BE2C (cell line): ENCODE measurements at regions not wholly inside any gene's neighbourhood (a gene's known extent, or its start where the extent isn't known, plus 50 kb on each side); places are given as distances from the start of the nearest gene placed in this dataset.

Experiments used
- DNase-seq: peaks from one replicate; pipeline ENCODE4 v3.0.0-alpha.2; 2020
- H3K27me3 ChIP-seq: fragments of 250-450 bp; sonication (Bioruptor Pico); 2 replicates; pipeline ENCODE4 v1.5.1; 2020; ENCODE audit warnings: mild to moderate bottlenecking
- H3K36me3 ChIP-seq: fragments of 250-450 bp; sonication (Bioruptor Pico); 2 replicates; pipeline ENCODE4 v1.5.1; 2020; ENCODE audit warnings: mild to moderate bottlenecking
- H3K4me1 ChIP-seq: fragments of 250-450 bp; sonication (Bioruptor Pico); 2 replicates; pipeline ENCODE4 v1.5.1; 2020
- H3K4me3 ChIP-seq: 2 replicates; pipeline ENCODE4 v1.5.1; 2011; ENCODE audit warnings: low read depth, low read length
- H3K9me3 ChIP-seq: fragments of 250-450 bp; sonication (Bioruptor Pico); 2 replicates; pipeline ENCODE4 v1.5.1; 2020
- CTCF ChIP-seq: IDR thresholded peaks from 2 replicates; pipeline ENCODE4 v1.5.1; 2012; ENCODE audit warnings: mild to moderate bottlenecking, low read depth, low read length

- H3K4me1 ChIP-seq = no peaks in the 10 kb centered on the region
- H3K4me3 ChIP-seq = no peak overlapping the region
- no peaks in the 10 kb centered on the region for H3K27me3 ChIP-seq
- no peaks in the 10 kb centered on the region for H3K36me3 ChIP-seq
- no peak for DNase-seq
- no peaks in the 10 kb centered on the region for H3K9me3 ChIP-seq
- TF ChIP-seq CTCF = no peak
These were observed 475.8 kb upstream of the FLRT2 start for GRCh38 chr14:85054178-85054577.

GRCh38 chr14:85056267-85056666, 473.7 kb upstream of the FLRT2 start:
- no peak for DNase-seq
- no peak for TF ChIP-seq CTCF
- H3K4me1 ChIP-seq = no peaks in the 10 kb centered on the region
- H3K27me3 ChIP-seq = no peaks in the 10 kb centered on the region
- no peaks in the 10 kb centered on the region for H3K9me3 ChIP-seq
- H3K36me3 ChIP-seq = no peaks in the 10 kb centered on the region
- H3K4me3 ChIP-seq = no peak overlapping the region

- H3K4me1 ChIP-seq = no peaks in the 10 kb centered on the region
- H3K36me3 ChIP-seq = no peaks in the 10 kb centered on the region
- H3K27me3 ChIP-seq = no peaks in the 10 kb centered on the region
- no peak for DNase-seq
- no peak overlapping the region for H3K4me3 ChIP-seq
- no peak for TF ChIP-seq CTCF
- H3K9me3 ChIP-seq = no peaks in the 10 kb centered on the region
These were observed 472.7 kb upstream of the FLRT2 start for GRCh38 chr14:85057221-85057620.

GRCh38 chr14:85058150-85058549, 471.8 kb upstream of the FLRT2 start:
- no peaks in the 10 kb centered on the region for H3K4me1 ChIP-seq
- no peak for DNase-seq
- TF ChIP-seq CTCF = no peak
- no peaks in the 10 kb centered on the region for H3K36me3 ChIP-seq
- H3K27me3 ChIP-seq = no peaks in the 10 kb centered on the region
- H3K9me3 ChIP-seq = no peaks in the 10 kb centered on the region
- H3K4me3 ChIP-seq = no peak overlapping the region

- no peak for TF ChIP-seq CTCF
- Histone ChIP-seq H3K9me3 (no peaks in the 10 kb centered on the region), H3K4me1 (no peaks in the 10 kb centered on the region), H3K27me3 (no peaks in the 10 kb centered on the region), H3K4me3 (no peak overlapping the region), H3K36me3 (no peaks in the 10 kb centered on the region)
- DNase-seq = no peak
These were observed 469.8 kb upstream of the FLRT2 start for GRCh38 chr14:85060121-85060520.

- no peaks in the 10 kb centered on the region for H3K36me3 ChIP-seq
- no peaks in the 10 kb centered on the region for H3K4me1 ChIP-seq
- no peak for TF ChIP-seq CTCF
- no peak for DNase-seq
- H3K9me3 ChIP-seq = no peaks in the 10 kb centered on the region
- no peaks in the 10 kb centered on the region for H3K27me3 ChIP-seq
- H3K4me3 ChIP-seq = no peak overlapping the region
These were observed 468.7 kb upstream of the FLRT2 start for GRCh38 chr14:85061256-85061655.
